ENCODE measurements at regions not wholly inside any gene's neighbourhood (a gene's known extent, or its start where the extent isn't known, plus 50 kb on each side); places are given as distances from the start of the nearest gene placed in this dataset.

GRCh38 chr12:94786906-94787305 lies 136.5 kb upstream of the TMCC3 start:
- POLR2A ChIA-PET: no interaction called here
- WGBS (ENCODE audit: low lambda C conversion rate): 59% methylated on average over 6 of the region's 6 CpGs

More at GRCh38 chr12:94786906-94787305, 136.5 kb upstream of the TMCC3 start:
- H2AFZ ChIP-seq (ENCODE audit: low read depth): no peak overlapping the region
- TF ChIP-seq GATA2 (CRISPR knock-in tag; IDR thresholded peaks at IDR 0.05): no peak
- no peak for TF ChIP-seq NRF1 (IDR thresholded peaks at IDR 0.05; ENCODE audit: low read depth, low read length)
- no peak for TF ChIP-seq RAD21 (IDR thresholded peaks at IDR 0.05; ENCODE audit: low read length)
- TF ChIP-seq ZBTB33 (IDR thresholded peaks at IDR 0.05; ENCODE audit: borderline replicate concordance, low read depth): no peak
- TF ChIP-seq GABPA (IDR thresholded peaks at IDR 0.05; ENCODE audit: low read depth): no peak
- no peak for TF ChIP-seq EZH2phosphoT487 (IDR thresholded peaks at IDR 0.05; ENCODE audit: borderline replicate concordance, low read depth)
- no peak for TF ChIP-seq YY1 (IDR thresholded peaks at IDR 0.05; ENCODE audit: low read depth)
- TF ChIP-seq TEAD4 (IDR thresholded peaks at IDR 0.05; ENCODE audit: borderline replicate concordance, insufficient read depth): no peak
- TF ChIP-seq CHD2 (IDR thresholded peaks at IDR 0.05; ENCODE audit: low read length, partially characterized antibody): no peak
- no peak for TF ChIP-seq FOXJ3 (CRISPR knock-in tag; IDR thresholded peaks at IDR 0.05)
- no peak for TF ChIP-seq NFIC (IDR thresholded peaks at IDR 0.05; ENCODE audit: borderline replicate concordance)
- no peak for TF ChIP-seq EP300 (IDR thresholded peaks at IDR 0.05; ENCODE audit: borderline replicate concordance in 1 of 2, low read depth in 1 of 2, low read length in 1 of 2)
- TF ChIP-seq, protein P1, sequence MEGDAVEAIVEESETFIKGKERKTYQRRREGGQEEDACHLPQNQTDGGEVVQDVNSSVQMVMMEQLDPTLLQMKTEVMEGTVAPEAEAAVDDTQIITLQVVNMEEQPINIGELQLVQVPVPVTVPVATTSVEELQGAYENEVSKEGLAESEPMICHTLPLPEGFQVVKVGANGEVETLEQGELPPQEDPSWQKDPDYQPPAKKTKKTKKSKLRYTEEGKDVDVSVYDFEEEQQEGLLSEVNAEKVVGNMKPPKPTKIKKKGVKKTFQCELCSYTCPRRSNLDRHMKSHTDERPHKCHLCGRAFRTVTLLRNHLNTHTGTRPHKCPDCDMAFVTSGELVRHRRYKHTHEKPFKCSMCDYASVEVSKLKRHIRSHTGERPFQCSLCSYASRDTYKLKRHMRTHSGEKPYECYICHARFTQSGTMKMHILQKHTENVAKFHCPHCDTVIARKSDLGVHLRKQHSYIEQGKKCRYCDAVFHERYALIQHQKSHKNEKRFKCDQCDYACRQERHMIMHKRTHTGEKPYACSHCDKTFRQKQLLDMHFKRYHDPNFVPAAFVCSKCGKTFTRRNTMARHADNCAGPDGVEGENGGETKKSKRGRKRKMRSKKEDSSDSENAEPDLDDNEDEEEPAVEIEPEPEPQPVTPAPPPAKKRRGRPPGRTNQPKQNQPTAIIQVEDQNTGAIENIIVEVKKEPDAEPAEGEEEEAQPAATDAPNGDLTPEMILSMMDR (IDR thresholded peaks at IDR 0.05): no peak
- TF ChIP-seq USF2 (IDR thresholded peaks at IDR 0.05; ENCODE audit: borderline replicate concordance, low read depth, low read length): no peak
- TF ChIP-seq REST (IDR thresholded peaks at IDR 0.05; ENCODE audit: low read depth, low read length): no peak
- TF ChIP-seq USF1 (IDR thresholded peaks at IDR 0.05; ENCODE audit: borderline replicate concordance, low read depth): no peak
- TF ChIP-seq MXI1 (IDR thresholded peaks at IDR 0.05; ENCODE audit: low read depth, low read length): no peak
- no peak for TF ChIP-seq POLR2AphosphoS5 (IDR thresholded peaks at IDR 0.05; ENCODE audit: low read depth, low read length)
- no peak for TF ChIP-seq SIN3A (IDR thresholded peaks at IDR 0.05; ENCODE audit: borderline replicate concordance, low read depth, low read length)
- no peak for TF ChIP-seq RXRA (IDR thresholded peaks at IDR 0.05; ENCODE audit: borderline replicate concordance, low read depth)
- H3K27ac ChIP-seq (ENCODE audit: low read depth in 2 of 2, low read length in 1 of 2): no peak overlapping the region
- peaks cover 5% of the 10 kb centered on the region for H3F3A ChIP-seq (replicated peaks; ENCODE audit: insufficient read depth)
- H3K4me1 ChIP-seq (ENCODE audit: control insufficient read depth in 1 of 2, insufficient read depth in 2 of 2, low read depth in 1 of 2, low read length in 1 of 2): peaks cover 11 to 12% of the 10 kb centered on the region in 2 experiments; a peak in 3 of 4 replicates
- DNase-seq: no peak
- H3K27me3 ChIP-seq (ENCODE audit: insufficient read depth): no peaks in the 10 kb centered on the region
- no peaks in the 10 kb centered on the region for H3K9me3 ChIP-seq
- CTCF ChIA-PET: no interaction called here
- H3K9me2 ChIP-seq: no peaks in the 10 kb centered on the region
- H3K4me3 ChIP-seq (ENCODE audit: low read depth in 2 of 2, low read length in 1 of 2): no peak overlapping the region
- no peak overlapping the region for H3K9ac ChIP-seq
- H3K4me2 ChIP-seq: no peak overlapping the region
- H3K79me2 ChIP-seq (ENCODE audit: insufficient read depth): no peaks in the 10 kb centered on the region
- H3K36me3 ChIP-seq (replicated peaks in 1 of 2; ENCODE audit: control insufficient read depth in 1 of 2, insufficient read depth in 2 of 2, low read length in 1 of 2): no peaks in the 10 kb centered on the region
- no peaks in the 10 kb centered on the region for H4K20me1 ChIP-seq (ENCODE audit: insufficient read depth)

Data from SK-N-SH (cell line).